ENCODE measurements at regions not wholly inside any gene's neighbourhood (a gene's known extent, or its start where the extent isn't known, plus 50 kb on each side); places are given as distances from the start of the nearest gene placed in this dataset.

DNA sequence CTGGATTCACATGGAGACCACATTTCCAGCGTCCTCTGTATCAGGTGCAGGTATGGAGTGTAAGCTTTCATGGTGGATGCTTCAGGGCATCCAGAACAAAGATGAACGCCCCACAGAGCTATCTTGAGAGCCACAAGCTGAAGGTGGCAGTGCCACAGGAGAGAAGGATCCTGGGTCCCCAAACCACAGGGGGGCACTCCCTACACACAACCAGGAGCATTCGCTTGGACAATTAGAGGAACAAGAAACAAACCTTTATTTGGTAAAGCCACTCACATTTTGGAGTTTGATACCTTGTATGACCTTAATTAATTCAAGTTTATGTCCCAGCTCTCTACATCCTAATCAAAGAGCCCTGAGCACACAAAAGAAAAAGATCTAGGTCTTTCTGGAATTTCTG lies 406.3 kb downstream of the PREX1 start:
- Histone ChIP-seq H3K4me3 (no peak overlapping the region), H3K27ac (no peak overlapping the region)
- TF ChIP-seq, protein P1, sequence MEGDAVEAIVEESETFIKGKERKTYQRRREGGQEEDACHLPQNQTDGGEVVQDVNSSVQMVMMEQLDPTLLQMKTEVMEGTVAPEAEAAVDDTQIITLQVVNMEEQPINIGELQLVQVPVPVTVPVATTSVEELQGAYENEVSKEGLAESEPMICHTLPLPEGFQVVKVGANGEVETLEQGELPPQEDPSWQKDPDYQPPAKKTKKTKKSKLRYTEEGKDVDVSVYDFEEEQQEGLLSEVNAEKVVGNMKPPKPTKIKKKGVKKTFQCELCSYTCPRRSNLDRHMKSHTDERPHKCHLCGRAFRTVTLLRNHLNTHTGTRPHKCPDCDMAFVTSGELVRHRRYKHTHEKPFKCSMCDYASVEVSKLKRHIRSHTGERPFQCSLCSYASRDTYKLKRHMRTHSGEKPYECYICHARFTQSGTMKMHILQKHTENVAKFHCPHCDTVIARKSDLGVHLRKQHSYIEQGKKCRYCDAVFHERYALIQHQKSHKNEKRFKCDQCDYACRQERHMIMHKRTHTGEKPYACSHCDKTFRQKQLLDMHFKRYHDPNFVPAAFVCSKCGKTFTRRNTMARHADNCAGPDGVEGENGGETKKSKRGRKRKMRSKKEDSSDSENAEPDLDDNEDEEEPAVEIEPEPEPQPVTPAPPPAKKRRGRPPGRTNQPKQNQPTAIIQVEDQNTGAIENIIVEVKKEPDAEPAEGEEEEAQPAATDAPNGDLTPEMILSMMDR (IDR thresholded peaks at IDR 0.05): no peak
- no peak for DNase-seq (ENCODE audit: low spot score)

DNA sequence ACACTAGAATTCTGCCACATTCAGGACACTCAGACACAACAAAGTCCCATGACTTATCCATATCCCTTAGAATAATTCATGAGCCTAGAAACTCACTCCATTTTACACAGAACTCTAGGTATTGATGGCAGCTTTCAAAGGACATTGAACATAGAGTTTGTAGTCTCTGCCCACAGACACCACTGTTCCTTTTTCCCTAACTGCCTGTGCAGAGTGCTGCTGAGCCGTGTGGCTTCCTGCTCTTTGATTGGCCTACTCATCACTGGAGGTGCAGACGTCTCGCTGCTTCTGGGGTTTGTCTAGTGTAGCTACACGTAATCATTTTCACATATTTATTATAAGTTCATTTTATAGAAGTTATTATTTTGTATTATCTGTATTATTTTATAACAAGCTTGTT lies 407.6 kb downstream of the PREX1 start:
- TF ChIP-seq, protein P1 (IDR thresholded peaks at IDR 0.05): no peak
- H3K4me3 ChIP-seq: no peak overlapping the region
- no peak overlapping the region for H3K27ac ChIP-seq
- DNase-seq (ENCODE audit: low spot score): no peak

DNA sequence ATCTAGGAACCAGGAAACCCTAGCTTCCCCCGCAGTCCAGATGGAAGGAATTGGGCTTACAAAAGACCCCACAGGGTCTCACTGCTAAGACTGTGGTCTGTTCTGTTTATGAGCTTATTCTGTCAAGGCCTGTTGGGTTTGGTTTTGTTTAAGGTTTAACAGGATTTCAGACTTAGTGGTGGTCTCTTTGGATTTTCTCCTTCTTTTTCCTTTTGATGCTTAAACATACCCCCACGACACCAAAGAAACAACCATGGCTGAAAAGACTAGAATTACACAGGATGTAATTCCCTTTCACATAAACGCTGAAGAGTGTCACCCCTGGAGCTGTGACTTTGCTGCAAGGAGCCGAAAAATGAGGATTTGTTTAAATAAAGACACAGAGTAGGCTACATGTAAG lies 408.6 kb downstream of the PREX1 start:
- TF ChIP-seq, protein P1 (IDR thresholded peaks at IDR 0.05): no peak
- no peak overlapping the region for H3K27ac ChIP-seq
- no peak overlapping the region for H3K4me3 ChIP-seq
- DNase-seq (ENCODE audit: low spot score): no peak

DNA sequence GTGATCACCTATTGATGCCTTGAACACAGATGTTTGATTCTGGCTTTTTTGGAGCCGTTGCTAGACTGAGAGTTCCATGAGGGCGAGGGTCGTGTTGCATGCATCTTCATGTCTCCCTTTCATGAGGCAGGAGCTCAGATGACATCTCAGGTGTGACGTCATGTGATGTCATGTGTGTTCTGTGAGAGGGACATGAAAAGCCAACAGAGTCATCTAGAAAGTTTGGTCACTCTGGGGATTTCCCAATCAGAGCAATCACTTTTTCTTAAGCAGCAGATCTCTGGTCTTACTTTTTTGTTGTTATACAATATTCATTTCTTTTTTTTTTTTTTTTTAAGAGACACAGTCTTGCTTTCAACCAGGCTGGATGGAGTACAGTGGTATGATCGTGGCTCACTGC lies 411.8 kb downstream of the PREX1 start:
- Histone ChIP-seq H3K27ac (no peak overlapping the region), H3K4me3 (no peak overlapping the region)
- no peak for DNase-seq (ENCODE audit: low spot score)
- TF ChIP-seq, protein P1 (IDR thresholded peaks at IDR 0.05): no peak

DNA sequence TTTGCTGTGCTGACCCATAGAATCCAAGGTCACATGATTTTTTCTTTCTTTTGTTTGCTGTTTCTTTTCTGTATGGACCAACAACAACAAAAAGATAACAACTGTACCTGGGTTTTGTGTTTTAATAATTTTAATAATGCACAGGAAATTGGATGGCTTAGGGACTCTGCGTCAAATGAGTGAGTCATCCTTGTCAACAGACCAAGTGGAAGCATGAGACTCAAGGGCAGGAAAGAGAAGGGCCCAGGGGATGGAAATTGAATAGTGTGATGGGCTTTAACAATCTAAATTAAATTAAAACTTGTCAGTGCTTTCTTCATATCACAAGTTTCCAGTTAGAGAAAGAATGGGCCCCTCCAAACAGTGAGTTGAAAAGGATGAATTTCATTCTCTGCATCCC lies 413.0 kb downstream of the PREX1 start:
- Histone ChIP-seq H3K4me3 (no peak overlapping the region), H3K27ac (no peak overlapping the region)
- TF ChIP-seq, protein P1 (IDR thresholded peaks at IDR 0.05): no peak
- DNase-seq (ENCODE audit: low spot score): no peak

DNA sequence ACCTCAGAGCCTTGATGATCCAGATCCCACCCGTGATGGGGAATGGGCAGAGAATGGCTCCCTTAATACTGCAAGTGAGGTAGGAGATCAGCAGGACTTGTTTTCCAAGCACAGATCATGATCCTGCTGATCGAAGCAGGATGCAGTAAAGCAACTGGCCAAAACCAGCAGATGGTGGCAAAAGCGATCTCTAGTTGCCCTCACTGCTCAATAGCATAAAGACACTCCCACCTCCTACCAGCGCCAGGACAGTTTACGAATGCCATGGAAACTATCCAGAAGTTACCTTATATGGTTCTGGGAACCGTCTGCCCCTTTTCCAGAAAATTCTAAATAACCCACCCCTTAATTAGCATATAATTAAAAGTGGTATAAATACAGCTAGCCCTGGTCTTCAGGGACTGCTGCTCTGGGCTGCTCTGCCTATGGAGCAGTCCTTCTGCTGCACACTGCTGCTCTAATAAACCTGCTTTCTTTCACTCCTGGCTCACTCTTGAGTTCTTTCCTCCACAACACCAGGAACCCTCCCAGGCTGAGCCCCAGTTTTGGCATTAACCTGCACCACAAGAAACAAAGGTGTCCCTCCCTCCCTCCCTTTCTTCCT lies 415.8 kb downstream of the PREX1 start:
- no peak for DNase-seq (ENCODE audit: low spot score)
- TF ChIP-seq, protein P1 (IDR thresholded peaks at IDR 0.05): no peak
- Histone ChIP-seq H3K4me3 (no peak overlapping the region), H3K27ac (no peak overlapping the region)

DNA sequence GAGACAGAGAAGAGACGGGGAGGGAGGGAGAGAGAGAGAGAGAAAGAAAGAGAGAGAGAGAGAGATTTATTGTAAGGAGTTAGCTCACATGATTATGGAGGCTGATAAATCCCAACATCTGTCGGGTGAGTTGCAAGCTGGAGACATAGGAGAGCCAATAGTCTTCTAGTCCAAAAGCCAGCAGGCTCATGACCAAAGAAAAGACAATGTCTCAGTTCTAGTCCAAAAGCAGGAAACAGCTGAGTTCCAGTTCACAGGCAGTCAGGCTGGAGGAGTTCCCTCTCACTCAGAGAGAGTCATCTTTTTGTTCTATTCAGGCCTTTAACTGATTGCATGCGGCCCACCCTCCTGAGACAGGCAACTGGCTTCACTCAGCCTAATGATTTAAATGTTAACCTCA lies 416.6 kb downstream of the PREX1 start:
- Histone ChIP-seq H3K4me3 (no peak overlapping the region), H3K27ac (no peak overlapping the region)
- no peak for DNase-seq (ENCODE audit: low spot score)
- TF ChIP-seq, protein P1 (IDR thresholded peaks at IDR 0.05): no peak
